ENCODE measurements at regions not wholly inside any gene's neighbourhood (a gene's known extent, or its start where the extent isn't known, plus 50 kb on each side); places are given as distances from the start of the nearest gene placed in this dataset.

DNA sequence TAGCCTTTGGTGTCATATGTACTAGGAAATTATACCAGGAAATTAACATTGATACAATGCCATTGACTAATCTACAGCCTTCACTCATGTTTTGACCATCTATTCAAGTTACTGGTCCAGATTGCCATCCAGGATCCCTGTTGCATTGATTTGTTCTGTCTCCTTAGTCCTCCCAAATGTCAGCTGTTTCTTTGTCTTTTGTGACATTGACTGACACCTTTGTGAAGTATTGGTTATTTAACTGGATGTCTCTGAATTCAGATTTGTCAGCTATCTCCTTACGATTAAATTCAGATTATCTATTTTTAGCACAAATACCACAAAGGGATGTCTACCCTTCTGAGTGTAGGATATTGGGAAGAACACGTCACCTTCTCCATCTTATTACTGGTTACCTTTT, 73.7 kb upstream of the CTNND2 start:
- Histone ChIP-seq H4K20me1 (ENCODE audit: insufficient read depth, low read length) (no peaks in the 10 kb centered on the region), H3K79me2 (ENCODE audit: insufficient read depth, low read length) (no peaks in the 10 kb centered on the region), H3K4me1 (ENCODE audit: insufficient read depth, low read length) (no peaks in the 10 kb centered on the region), H2AFZ (ENCODE audit: low read depth, low read length) (no peak overlapping the region), H3K27ac (ENCODE audit: low read length) (no peak overlapping the region), H3K36me3 (ENCODE audit: insufficient read depth, low read length) (no peaks in the 10 kb centered on the region), H3K9ac (ENCODE audit: low read depth, low read length) (no peak overlapping the region), H3K4me2 (ENCODE audit: insufficient read depth, low read length) (no peak overlapping the region), H3K9me3 (ENCODE audit: insufficient read depth, low read length, severe bottlenecking) (no peaks in the 10 kb centered on the region), H3K27me3 (ENCODE audit: insufficient read depth, low read length, poor library complexity) (no peaks in the 10 kb centered on the region), H3K4me3 (ENCODE audit: low read depth in 1 of 2, low read length in 2 of 2) (no peak overlapping the region)
- ATAC-seq (ENCODE audit: insufficient read depth, low read depth) (no peak), DNase-seq (no peak)
- TF ChIP-seq, protein P1, sequence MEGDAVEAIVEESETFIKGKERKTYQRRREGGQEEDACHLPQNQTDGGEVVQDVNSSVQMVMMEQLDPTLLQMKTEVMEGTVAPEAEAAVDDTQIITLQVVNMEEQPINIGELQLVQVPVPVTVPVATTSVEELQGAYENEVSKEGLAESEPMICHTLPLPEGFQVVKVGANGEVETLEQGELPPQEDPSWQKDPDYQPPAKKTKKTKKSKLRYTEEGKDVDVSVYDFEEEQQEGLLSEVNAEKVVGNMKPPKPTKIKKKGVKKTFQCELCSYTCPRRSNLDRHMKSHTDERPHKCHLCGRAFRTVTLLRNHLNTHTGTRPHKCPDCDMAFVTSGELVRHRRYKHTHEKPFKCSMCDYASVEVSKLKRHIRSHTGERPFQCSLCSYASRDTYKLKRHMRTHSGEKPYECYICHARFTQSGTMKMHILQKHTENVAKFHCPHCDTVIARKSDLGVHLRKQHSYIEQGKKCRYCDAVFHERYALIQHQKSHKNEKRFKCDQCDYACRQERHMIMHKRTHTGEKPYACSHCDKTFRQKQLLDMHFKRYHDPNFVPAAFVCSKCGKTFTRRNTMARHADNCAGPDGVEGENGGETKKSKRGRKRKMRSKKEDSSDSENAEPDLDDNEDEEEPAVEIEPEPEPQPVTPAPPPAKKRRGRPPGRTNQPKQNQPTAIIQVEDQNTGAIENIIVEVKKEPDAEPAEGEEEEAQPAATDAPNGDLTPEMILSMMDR (IDR thresholded peaks at IDR 0.05; ENCODE audit: borderline replicate concordance, extremely low read depth, low read length, poor library complexity, severe bottlenecking), result no peak
- TF ChIP-seq EZH2 (IDR thresholded peaks at IDR 0.05; ENCODE audit: borderline replicate concordance, low read depth, low read length, severe bottlenecking), result no peak

DNA sequence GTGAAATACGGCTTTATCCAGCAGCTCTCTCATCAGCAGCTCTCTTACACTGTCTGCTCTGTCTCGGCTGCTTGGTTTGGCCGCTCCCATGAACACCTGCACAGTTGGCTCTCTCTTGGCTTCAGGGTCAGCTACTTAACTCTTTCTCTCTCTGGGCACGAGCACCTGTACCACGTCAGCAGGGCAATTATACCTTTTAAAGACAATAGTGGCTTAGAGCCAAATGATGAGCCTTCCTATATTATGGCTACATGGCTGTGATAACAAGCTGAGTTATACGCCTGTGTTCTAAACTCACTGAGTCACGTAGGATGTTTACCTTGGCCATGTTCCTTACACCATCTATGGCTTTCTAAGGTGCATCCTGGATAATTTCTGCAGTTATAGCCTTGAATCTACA, 69.2 kb upstream of the CTNND2 start:
- no peak overlapping the region for H3K9ac ChIP-seq (ENCODE audit: low read depth, low read length)

DNA sequence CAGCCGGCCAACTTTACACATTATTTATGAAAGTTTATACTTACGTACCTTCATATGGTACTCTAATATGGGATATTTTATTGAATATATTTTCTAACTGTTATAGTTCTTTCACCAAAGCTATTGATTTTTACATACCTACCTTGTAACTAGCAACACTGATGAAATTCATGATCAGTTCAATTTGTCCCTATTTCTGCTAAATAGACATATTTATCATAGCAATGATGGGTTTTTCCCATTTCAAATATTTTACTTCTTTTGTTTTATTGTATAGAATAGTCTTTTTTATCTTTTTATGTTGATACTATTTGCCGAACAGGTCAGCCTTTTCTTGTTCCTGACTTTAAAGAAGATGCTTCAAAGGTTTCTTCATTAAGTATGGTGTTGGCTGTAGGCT, 59.0 kb upstream of the CTNND2 start:
- Histone ChIP-seq H3K36me3 (ENCODE audit: insufficient read depth, low read length) (no peaks in the 10 kb centered on the region), H3K9me3 (ENCODE audit: insufficient read depth, low read length, severe bottlenecking) (no peaks in the 10 kb centered on the region), H3K4me3 (ENCODE audit: low read depth in 1 of 2, low read length in 2 of 2) (no peak overlapping the region), H3K79me2 (ENCODE audit: insufficient read depth, low read length) (no peaks in the 10 kb centered on the region), H3K27ac (ENCODE audit: low read length) (no peak overlapping the region), H3K4me2 (ENCODE audit: insufficient read depth, low read length) (no peak overlapping the region), H3K4me1 (ENCODE audit: insufficient read depth, low read length) (no peaks in the 10 kb centered on the region), H3K9ac (ENCODE audit: low read depth, low read length) (no peak overlapping the region), H4K20me1 (ENCODE audit: insufficient read depth, low read length) (no peaks in the 10 kb centered on the region), H3K27me3 (ENCODE audit: insufficient read depth, low read length, poor library complexity) (no peaks in the 10 kb centered on the region), H2AFZ (ENCODE audit: low read depth, low read length) (no peak overlapping the region)
- TF ChIP-seq EZH2 (IDR thresholded peaks at IDR 0.05; ENCODE audit: borderline replicate concordance, low read depth, low read length, severe bottlenecking), result no peak
- TF ChIP-seq, protein P1 (IDR thresholded peaks at IDR 0.05; ENCODE audit: borderline replicate concordance, extremely low read depth, low read length, poor library complexity, severe bottlenecking), result no peak
- ATAC-seq (ENCODE audit: insufficient read depth, low read depth) (no peak), DNase-seq (no peak)

More for the DNA sequence above, 69.2 kb upstream of the CTNND2 start:
- no peak overlapping the region for H3K4me2 ChIP-seq (ENCODE audit: insufficient read depth, low read length)
- no peaks in the 10 kb centered on the region for H4K20me1 ChIP-seq (ENCODE audit: insufficient read depth, low read length)
- ATAC-seq (ENCODE audit: insufficient read depth, low read depth) (no peak), DNase-seq (no peak)
- no peaks in the 10 kb centered on the region for H3K36me3 ChIP-seq (ENCODE audit: insufficient read depth, low read length)
- no peaks in the 10 kb centered on the region for H3K4me1 ChIP-seq (ENCODE audit: insufficient read depth, low read length)
- no peak overlapping the region for H3K4me3 ChIP-seq (ENCODE audit: low read depth in 1 of 2, low read length in 2 of 2)
- H3K9me3 ChIP-seq (ENCODE audit: insufficient read depth, low read length, severe bottlenecking), result no peaks in the 10 kb centered on the region
- H3K79me2 ChIP-seq (ENCODE audit: insufficient read depth, low read length), result no peaks in the 10 kb centered on the region
- H3K27me3 ChIP-seq (ENCODE audit: insufficient read depth, low read length, poor library complexity), result no peaks in the 10 kb centered on the region
- no peak overlapping the region for H3K27ac ChIP-seq (ENCODE audit: low read length)
- TF ChIP-seq, protein P1 (IDR thresholded peaks at IDR 0.05; ENCODE audit: borderline replicate concordance, extremely low read depth, low read length, poor library complexity, severe bottlenecking), result no peak
- no peak for TF ChIP-seq EZH2 (IDR thresholded peaks at IDR 0.05; ENCODE audit: borderline replicate concordance, low read depth, low read length, severe bottlenecking)
- no peak overlapping the region for H2AFZ ChIP-seq (ENCODE audit: low read depth, low read length)

DNA sequence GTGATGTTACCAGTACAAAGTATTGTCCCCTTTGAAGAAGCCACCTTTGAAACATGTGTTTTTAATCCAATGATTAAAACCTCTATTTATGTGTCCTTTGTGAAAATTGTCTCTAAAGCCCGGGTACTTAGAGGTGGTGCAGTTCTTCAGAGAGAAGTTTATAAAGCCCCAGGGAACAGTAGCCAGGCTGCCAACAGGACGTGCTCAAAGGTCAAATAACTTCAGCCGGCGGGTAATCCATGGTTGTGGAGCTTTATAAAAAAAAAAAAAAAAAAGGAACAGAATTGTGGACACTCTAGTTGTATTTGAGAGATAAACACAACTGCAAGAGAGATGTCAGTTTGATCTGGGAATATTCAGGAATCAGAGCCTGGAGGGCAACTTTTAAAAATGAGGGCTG, 57.9 kb upstream of the CTNND2 start:
- DNase-seq, result no peak
- H3K9me3 ChIP-seq (ENCODE audit: insufficient read depth, low read length, severe bottlenecking), result no peaks in the 10 kb centered on the region
- no peaks in the 10 kb centered on the region for H3K36me3 ChIP-seq (ENCODE audit: insufficient read depth, low read length)
- no peaks in the 10 kb centered on the region for H3K27me3 ChIP-seq (ENCODE audit: insufficient read depth, low read length, poor library complexity)
- TF ChIP-seq, protein P1 (IDR thresholded peaks at IDR 0.05; ENCODE audit: borderline replicate concordance, extremely low read depth, low read length, poor library complexity, severe bottlenecking), result no peak
- TF ChIP-seq EZH2 (IDR thresholded peaks at IDR 0.05; ENCODE audit: borderline replicate concordance, low read depth, low read length, severe bottlenecking), result no peak
- ATAC-seq (ENCODE audit: insufficient read depth, low read depth), result no peak
- no peaks in the 10 kb centered on the region for H3K79me2 ChIP-seq (ENCODE audit: insufficient read depth, low read length)
- H3K4me1 ChIP-seq (ENCODE audit: insufficient read depth, low read length), result no peaks in the 10 kb centered on the region
- H4K20me1 ChIP-seq (ENCODE audit: insufficient read depth, low read length), result no peaks in the 10 kb centered on the region
- H2AFZ ChIP-seq (ENCODE audit: low read depth, low read length), result no peak overlapping the region
- no peak overlapping the region for H3K4me2 ChIP-seq (ENCODE audit: insufficient read depth, low read length)
- H3K27ac ChIP-seq (ENCODE audit: low read length), result no peak overlapping the region
- H3K9ac ChIP-seq (ENCODE audit: low read depth, low read length), result no peak overlapping the region
- no peak overlapping the region for H3K4me3 ChIP-seq (ENCODE audit: low read depth in 1 of 2, low read length in 2 of 2)
